Activated naive CD4-positive, alpha-beta T cell treated with anti-CD3 and anti-CD28 coated beads, Interleukin-2, amount 10 ng/mL, durations not matched to agents 7 days and 5 days (primary cell): ENCODE measurements at regions not wholly inside any gene's neighbourhood (a gene's known extent, or its start where the extent isn't known, plus 50 kb on each side); places are given as distances from the start of the nearest gene placed in this dataset.

Source experiments
- CTCF ChIA-PET: fragments of 350-600 bp; sonication (Branson Sonifier 250); formaldehyde crosslinking; loops from one replicate; lab custom pipeline; 2021; ENCODE audit warnings: antibody characterized with exemption; lab: Charles Lee
- DNase-seq: peaks from one replicate; pipeline ENCODE4 v3.0.0-alpha.2; 2020
- H3K27ac Mint-ChIP-seq: one replicate; pipeline ENCODE4 v1.8.0; 2021; ENCODE audit warnings: mild to moderate bottlenecking, moderate library complexity, mixed read lengths
- H3K27me3 Mint-ChIP-seq: one replicate; pipeline ENCODE4 v1.8.0; 2021; ENCODE audit warnings: mild to moderate bottlenecking, mixed read lengths
- H3K36me3 Mint-ChIP-seq: one replicate; pipeline ENCODE4 v1.8.0; 2021; ENCODE audit warnings: mixed read lengths
- H3K4me1 Mint-ChIP-seq: one replicate; pipeline ENCODE4 v1.8.0; 2021; ENCODE audit warnings: mixed read lengths
- H3K4me3 Mint-ChIP-seq: one replicate; pipeline ENCODE4 v1.8.0; 2021; ENCODE audit warnings: mild to moderate bottlenecking, moderate library complexity, mixed read lengths
- H3K9me3 Mint-ChIP-seq: one replicate; pipeline ENCODE4 v1.8.0; 2021; ENCODE audit warnings: mixed read lengths

GRCh38 chr2:22800412-22800811, 584.6 kb upstream of the KLHL29 start:
- CTCF ChIA-PET: no interaction called here
- H3K4me1 Mint-ChIP-seq: no peaks in the 10 kb centered on the region
- H3K9me3 Mint-ChIP-seq: peaks cover 3% of the 10 kb centered on the region
- H3K36me3 Mint-ChIP-seq: no peaks in the 10 kb centered on the region
- DNase-seq: no peak
- H3K27me3 Mint-ChIP-seq: no peaks in the 10 kb centered on the region
- no peak overlapping the region for H3K27ac Mint-ChIP-seq
- H3K4me3 Mint-ChIP-seq: no peak overlapping the region

- H3K4me1 Mint-ChIP-seq: no peaks in the 10 kb centered on the region
- H3K27me3 Mint-ChIP-seq: no peaks in the 10 kb centered on the region
- CTCF ChIA-PET: no interaction called here
- H3K27ac Mint-ChIP-seq: no peak overlapping the region
- DNase-seq: no peak
- H3K36me3 Mint-ChIP-seq: no peaks in the 10 kb centered on the region
- H3K4me3 Mint-ChIP-seq: no peak overlapping the region
- H3K9me3 Mint-ChIP-seq: peaks cover 5% of the 10 kb centered on the region
Observed at GRCh38 chr2:22801071-22801470, 583.9 kb upstream of the KLHL29 start.

- H3K27ac Mint-ChIP-seq: no peak overlapping the region
- DNase-seq: no peak
- CTCF ChIA-PET: no interaction called here
- no peak overlapping the region for H3K4me3 Mint-ChIP-seq
- H3K9me3 Mint-ChIP-seq: peaks cover 5% of the 10 kb centered on the region
- no peaks in the 10 kb centered on the region for H3K36me3 Mint-ChIP-seq
- no peaks in the 10 kb centered on the region for H3K4me1 Mint-ChIP-seq
- H3K27me3 Mint-ChIP-seq: no peaks in the 10 kb centered on the region
Observed at GRCh38 chr2:22801970-22802369, 583.0 kb upstream of the KLHL29 start.

- Mint-ChIP-seq H3K27me3 (no peaks in the 10 kb centered on the region), H3K4me1 (no peaks in the 10 kb centered on the region), H3K4me3 (no peak overlapping the region), H3K27ac (no peak overlapping the region), H3K9me3 (peaks cover 5% of the 10 kb centered on the region), H3K36me3 (no peaks in the 10 kb centered on the region)
- CTCF ChIA-PET: no interaction called here
- no peak for DNase-seq
Observed at GRCh38 chr2:22807872-22808271, 577.1 kb upstream of the KLHL29 start.

- CTCF ChIA-PET: no interaction called here
- DNase-seq: no peak
- Mint-ChIP-seq H3K4me1 (no peaks in the 10 kb centered on the region), H3K9me3 (no peaks in the 10 kb centered on the region), H3K4me3 (no peak overlapping the region), H3K27ac (no peak overlapping the region), H3K36me3 (no peaks in the 10 kb centered on the region), H3K27me3 (no peaks in the 10 kb centered on the region)
Observed at GRCh38 chr2:22810602-22811001, 574.4 kb upstream of the KLHL29 start.

- Mint-ChIP-seq H3K4me3 (no peak overlapping the region), H3K36me3 (no peaks in the 10 kb centered on the region), H3K9me3 (no peaks in the 10 kb centered on the region), H3K4me1 (no peaks in the 10 kb centered on the region), H3K27ac (no peak overlapping the region), H3K27me3 (no peaks in the 10 kb centered on the region)
- CTCF ChIA-PET: no interaction called here
- no peak for DNase-seq
Observed at GRCh38 chr2:22812065-22812680, 572.8 kb upstream of the KLHL29 start.

- H3K27me3 Mint-ChIP-seq: no peaks in the 10 kb centered on the region
- H3K36me3 Mint-ChIP-seq: no peaks in the 10 kb centered on the region
- CTCF ChIA-PET: no interaction called here
- H3K27ac Mint-ChIP-seq: no peak overlapping the region
- no peak overlapping the region for H3K4me3 Mint-ChIP-seq
- no peaks in the 10 kb centered on the region for H3K4me1 Mint-ChIP-seq
- H3K9me3 Mint-ChIP-seq: no peaks in the 10 kb centered on the region
- DNase-seq: no peak
Observed at GRCh38 chr2:22817197-22817596, 567.8 kb upstream of the KLHL29 start.

GRCh38 chr2:22821458-22821857, 563.5 kb upstream of the KLHL29 start:
- CTCF ChIA-PET: no interaction called here
- Mint-ChIP-seq H3K36me3 (no peaks in the 10 kb centered on the region), H3K4me3 (no peak overlapping the region), H3K27ac (no peak overlapping the region), H3K27me3 (no peaks in the 10 kb centered on the region), H3K9me3 (no peaks in the 10 kb centered on the region), H3K4me1 (no peaks in the 10 kb centered on the region)
- DNase-seq: no peak

- DNase-seq: no peak
- H3K36me3 Mint-ChIP-seq: no peaks in the 10 kb centered on the region
- H3K4me1 Mint-ChIP-seq: no peaks in the 10 kb centered on the region
- no peak overlapping the region for H3K27ac Mint-ChIP-seq
- CTCF ChIA-PET: no interaction called here
- H3K9me3 Mint-ChIP-seq: no peaks in the 10 kb centered on the region
- no peaks in the 10 kb centered on the region for H3K27me3 Mint-ChIP-seq
- no peak overlapping the region for H3K4me3 Mint-ChIP-seq
Observed at GRCh38 chr2:22822835-22823234, 562.1 kb upstream of the KLHL29 start.

- no peak for DNase-seq
- no peak overlapping the region for H3K27ac Mint-ChIP-seq
Observed at GRCh38 chr2:22824618-22825017, 560.4 kb upstream of the KLHL29 start.

GRCh38 chr2:22826703-22827102, 558.3 kb upstream of the KLHL29 start:
- Mint-ChIP-seq H3K36me3 (no peaks in the 10 kb centered on the region), H3K27ac (no peak overlapping the region), H3K27me3 (no peaks in the 10 kb centered on the region), H3K4me3 (no peak overlapping the region), H3K9me3 (peaks cover 2% of the 10 kb centered on the region), H3K4me1 (no peaks in the 10 kb centered on the region)
- CTCF ChIA-PET: no interaction called here
- DNase-seq: no peak

More at GRCh38 chr2:22824618-22825017, 560.4 kb upstream of the KLHL29 start:
- Mint-ChIP-seq H3K4me1 (no peaks in the 10 kb centered on the region), H3K9me3 (no peaks in the 10 kb centered on the region), H3K36me3 (no peaks in the 10 kb centered on the region), H3K27me3 (no peaks in the 10 kb centered on the region), H3K4me3 (no peak overlapping the region)
- CTCF ChIA-PET: no interaction called here

GRCh38 chr2:22829791-22830190, 555.2 kb upstream of the KLHL29 start:
- no peaks in the 10 kb centered on the region for H3K36me3 Mint-ChIP-seq
- CTCF ChIA-PET: no interaction called here
- no peak for DNase-seq
- no peaks in the 10 kb centered on the region for H3K27me3 Mint-ChIP-seq
- H3K27ac Mint-ChIP-seq: no peak overlapping the region
- H3K4me1 Mint-ChIP-seq: no peaks in the 10 kb centered on the region
- H3K9me3 Mint-ChIP-seq: peaks cover 2% of the 10 kb centered on the region
- H3K4me3 Mint-ChIP-seq: no peak overlapping the region

- no peak overlapping the region for H3K4me3 Mint-ChIP-seq
- H3K9me3 Mint-ChIP-seq: peaks cover 2% of the 10 kb centered on the region
- no peaks in the 10 kb centered on the region for H3K27me3 Mint-ChIP-seq
- no peak overlapping the region for H3K27ac Mint-ChIP-seq
- no peak for DNase-seq
- CTCF ChIA-PET: no interaction called here
- H3K36me3 Mint-ChIP-seq: no peaks in the 10 kb centered on the region
- H3K4me1 Mint-ChIP-seq: no peaks in the 10 kb centered on the region
Observed at GRCh38 chr2:22832196-22832595, 552.8 kb upstream of the KLHL29 start.

- Mint-ChIP-seq H3K27me3 (no peaks in the 10 kb centered on the region), H3K4me3 (no peak overlapping the region), H3K9me3 (no peaks in the 10 kb centered on the region), H3K4me1 (no peaks in the 10 kb centered on the region), H3K27ac (no peak overlapping the region), H3K36me3 (no peaks in the 10 kb centered on the region)
- DNase-seq: no peak
- CTCF ChIA-PET: no interaction called here
Observed at GRCh38 chr2:22838461-22838860, 546.5 kb upstream of the KLHL29 start.

- no peaks in the 10 kb centered on the region for H3K9me3 Mint-ChIP-seq
- CTCF ChIA-PET: no interaction called here
- no peaks in the 10 kb centered on the region for H3K4me1 Mint-ChIP-seq
- DNase-seq: no peak
- no peak overlapping the region for H3K27ac Mint-ChIP-seq
- H3K27me3 Mint-ChIP-seq: no peaks in the 10 kb centered on the region
- no peak overlapping the region for H3K4me3 Mint-ChIP-seq
- H3K36me3 Mint-ChIP-seq: no peaks in the 10 kb centered on the region
Observed at GRCh38 chr2:22842205-22842869, 542.6 kb upstream of the KLHL29 start.
